SK-N-MC (cell line): ENCODE measurements at regions not wholly inside any gene's neighbourhood (a gene's known extent, or its start where the extent isn't known, plus 50 kb on each side); places are given as distances from the start of the nearest gene placed in this dataset.

Source experiments
- DNase-seq: peaks from one replicate; pipeline ENCODE4 v3.0.0-alpha.2; 2011; ENCODE audit warnings: low read depth, low spot score
- H3K27ac ChIP-seq: fragments of 200-600 bp; sonication (generic); 2 replicates; pipeline ENCODE4 v1.5.1; 2016; ENCODE audit warnings: mixed run types
- H3K36me3 ChIP-seq: fragments of 200-600 bp; sonication (generic); 2 replicates; pipeline ENCODE4 v1.6.1; 2017; ENCODE audit warnings: antibody characterized with exemption, low read length, mixed read lengths; ENCODE audit not compliant: insufficient read depth
- H3K4me3 ChIP-seq: fragments of 200-600 bp; sonication (generic); 2 replicates; pipeline ENCODE4 v1.5.1; 2016
- H3K9ac ChIP-seq: fragments of 200-600 bp; sonication (generic); 2 replicates; pipeline ENCODE4 v1.8.0; 2017; ENCODE audit warnings: mixed run types, mixed read lengths; ENCODE audit not compliant: insufficient read length
- H3K9me3 ChIP-seq: fragments of 200-600 bp; sonication (generic); 2 replicates; pipeline ENCODE4 v1.6.1; 2017; ENCODE audit warnings: low read depth, mild to moderate bottlenecking, antibody characterized with exemption, low read length, moderate library complexity, mixed read lengths
- EZH2 ChIP-seq: fragments of 200-600 bp; sonication (generic); IDR thresholded peaks from one replicate; pipeline ENCODE4 v1.6.1; 2017; ENCODE audit warnings: antibody characterized with exemption
- FOXP2 ChIP-seq: optimal IDR thresholded peaks from 2 replicates; pipeline ENCODE3; 2011; ENCODE audit warnings: mild to moderate bottlenecking, moderate library complexity; ENCODE audit not compliant: insufficient read depth; ENCODE audit errors: extremely low read length, control extremely low read depth
- POLR2AphosphoS5 ChIP-seq: IDR thresholded peaks from 2 replicates; pipeline ENCODE4 v1.6.1; 2012; ENCODE audit warnings: mild to moderate bottlenecking, low read depth, low read length, borderline replicate concordance

DNA sequence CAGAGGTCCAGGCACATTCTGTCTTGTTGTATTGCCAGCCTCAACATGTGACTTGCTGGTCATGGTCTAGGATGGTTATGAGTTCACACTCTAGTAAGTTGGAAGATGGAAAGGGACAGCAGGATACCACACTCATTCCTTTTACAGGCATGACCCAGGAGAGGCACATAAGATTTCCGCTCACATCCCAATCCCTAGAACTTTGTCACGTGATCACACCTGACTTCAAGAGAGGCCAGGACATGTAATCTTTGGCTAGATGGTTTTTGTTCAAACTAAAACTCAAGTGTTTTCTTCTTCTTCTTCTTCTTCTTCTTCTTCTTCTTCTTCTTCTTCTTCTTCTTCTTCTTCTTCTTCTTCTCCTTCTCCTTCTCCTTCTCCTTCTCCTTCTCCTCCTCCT is 53.4 kb upstream of the ARX start:
- DNase-seq = no peak
- peaks cover 18% of the 10 kb centered on the region; the same call in 1 of the 2 replicates for H3K9me3 ChIP-seq
- TF ChIP-seq POLR2AphosphoS5 (no peak), FOXP2 (no peak), EZH2 (no peak)
- H3K36me3 ChIP-seq = 0 out of 2 replicates have a peak, but pooled peaks cover 10% of the 10 kb centered on the region
- no peak overlapping the region for H3K9ac ChIP-seq
- H3K4me3 ChIP-seq = no peak overlapping the region
- no peak overlapping the region for H3K27ac ChIP-seq

DNA sequence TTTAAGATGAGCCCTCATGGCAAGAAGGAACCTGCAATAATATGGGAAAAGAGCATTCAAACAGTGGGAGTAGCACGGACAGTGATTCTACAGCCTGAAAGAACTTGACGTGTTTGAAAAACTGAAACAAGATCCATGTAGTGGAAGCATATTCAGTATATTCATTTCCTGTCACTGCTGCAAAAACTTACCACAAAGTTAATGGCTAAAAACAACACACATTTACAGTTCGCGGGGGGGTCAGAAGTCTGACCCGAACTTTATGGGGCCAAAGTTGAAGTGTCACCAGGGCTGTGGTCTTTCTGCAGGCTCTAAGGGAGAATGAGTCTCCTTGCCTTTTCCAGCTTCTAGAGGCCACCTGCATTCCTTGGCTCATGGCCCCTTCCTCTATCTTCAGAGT is 52.6 kb upstream of the ARX start:
- Histone ChIP-seq H3K9ac (no peak overlapping the region), H3K4me3 (no peak overlapping the region), H3K36me3 (0 out of 2 replicates have a peak, but pooled peaks cover 10% of the 10 kb centered on the region), H3K27ac (peak overlapping the region; percentile 99), H3K9me3 (peaks cover 18% of the 10 kb centered on the region; the same call in 1 of the 2 replicates)
- DNase-seq = no peak
- no peak for TF ChIP-seq EZH2
- no peak for TF ChIP-seq POLR2AphosphoS5
- no peak for TF ChIP-seq FOXP2

- no peak for DNase-seq
- Histone ChIP-seq H3K36me3 (0 out of 2 replicates have a peak, but pooled peaks cover 10% of the 10 kb centered on the region), H3K4me3 (peak overlapping the region; percentile 39), H3K9me3 (peaks cover 18% of the 10 kb centered on the region; the same call in 1 of the 2 replicates), H3K27ac (peak overlapping the region; percentile 99), H3K9ac (peak overlapping the region; percentile 67)
- TF ChIP-seq FOXP2 = no peak
- no peak for TF ChIP-seq POLR2AphosphoS5
- no peak for TF ChIP-seq EZH2
These were observed 51.8 kb upstream of the ARX start for GRCh38 chrX:25067271-25068172.

DNA sequence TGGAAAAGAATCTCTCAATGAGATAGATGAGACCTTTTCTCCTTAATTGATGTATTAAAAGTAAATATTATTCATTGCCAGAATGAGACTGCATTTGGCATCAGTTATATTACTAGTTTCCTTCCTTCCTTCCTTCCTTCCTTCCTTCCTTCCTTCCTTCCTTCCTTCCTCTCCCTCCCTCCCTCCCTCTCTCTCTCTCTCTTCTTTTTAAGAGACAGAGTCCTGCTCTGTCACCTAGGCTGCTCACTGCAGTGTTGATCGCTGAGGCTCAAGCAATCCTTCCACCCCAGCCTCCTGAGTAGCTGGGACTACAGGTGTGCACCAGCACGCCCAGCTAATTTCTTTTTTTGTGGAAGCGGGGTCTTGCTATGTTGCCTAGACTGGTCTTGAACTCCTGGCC is 50.4 kb upstream of the ARX start:
- H3K27ac ChIP-seq = peak overlapping the region; percentile 99
- TF ChIP-seq POLR2AphosphoS5 (no peak), FOXP2 (no peak), EZH2 (no peak)
- H3K9me3 ChIP-seq = peaks cover 15% of the 10 kb centered on the region; the same call in 1 of the 2 replicates
- H3K36me3 ChIP-seq = 0 out of 2 replicates have a peak, but pooled peaks cover 9% of the 10 kb centered on the region
- peak overlapping the region; percentile 62 for H3K9ac ChIP-seq
- DNase-seq = peak; percentile 76
- H3K4me3 ChIP-seq = peak overlapping the region; percentile 72
